SK-N-SH treated with all-trans-retinoic acid at 6 μM for 48 hours (cell line): ENCODE measurements at regions not wholly inside any gene's neighbourhood (a gene's known extent, or its start where the extent isn't known, plus 50 kb on each side); places are given as distances from the start of the nearest gene placed in this dataset.

Experiments used
- ATAC-seq: fragments of 200-7000 bp; cut with Tn5 transposase; 3 replicates; pipeline ENCODE4 v1.9.1; 2020; ENCODE audit warnings: mild to moderate bottlenecking, moderate library complexity
- ARNTL ChIP-seq: fragments of 450-650 bp; formaldehyde crosslinking; IDR thresholded peaks from 2 replicates; pipeline ENCODE4 v1.5.0; 2020; ENCODE audit warnings: low read depth, mild to moderate bottlenecking, moderate library complexity, borderline replicate concordance
- BACH2 ChIP-seq: fragments of 250-450 bp; sonication (Bioruptor Pico); IDR thresholded peaks from 2 replicates; pipeline ENCODE4 v1.9.0; 2021; ENCODE audit warnings: mild to moderate bottlenecking, borderline replicate concordance
- CREB5 ChIP-seq: fragments of 250-450 bp; sonication (Bioruptor Pico); IDR thresholded peaks from 2 replicates; pipeline ENCODE4 v1.5.1; 2020; ENCODE audit warnings: low read depth, mild to moderate bottlenecking, moderate library complexity
- CSDC2 ChIP-seq: fragments of 250-450 bp; sonication (Bioruptor Pico); IDR thresholded peaks from 2 replicates; pipeline ENCODE4 v1.5.0; 2020; ENCODE audit warnings: mild to moderate bottlenecking, moderate library complexity
- GLIS3 ChIP-seq: fragments of 250-450 bp; sonication (Bioruptor Pico); IDR thresholded peaks from 2 replicates; pipeline ENCODE4 v1.5.0; 2020; ENCODE audit warnings: mild to moderate bottlenecking, moderate library complexity
- OSR1 ChIP-seq: fragments of 250-450 bp; sonication (Bioruptor Pico); IDR thresholded peaks from 2 replicates; pipeline ENCODE4 v1.8.0; 2022; ENCODE audit warnings: moderate library complexity, mild to moderate bottlenecking, inconsistent platforms
- PATZ1 ChIP-seq: fragments of 250-450 bp; sonication (Bioruptor Pico); IDR thresholded peaks from 2 replicates; pipeline ENCODE4 v1.8.0; 2020; ENCODE audit warnings: mild to moderate bottlenecking, moderate library complexity, borderline replicate concordance
- POU6F1 ChIP-seq: fragments of 250-450 bp; sonication (Bioruptor Pico); IDR thresholded peaks from 2 replicates; pipeline ENCODE4 v1.8.0; 2021; ENCODE audit warnings: low read depth, mild to moderate bottlenecking, moderate library complexity, borderline replicate concordance
- PPARA ChIP-seq: fragments of 250-450 bp; sonication (Bioruptor Pico); IDR thresholded peaks from 2 replicates; pipeline ENCODE4 v1.5.0; 2020; ENCODE audit warnings: mild to moderate bottlenecking, borderline replicate concordance
- RARB ChIP-seq: fragments of 250-450 bp; sonication (Bioruptor Pico); IDR thresholded peaks from 2 replicates; pipeline ENCODE4 v1.8.0; 2021; ENCODE audit warnings: mild to moderate bottlenecking, moderate library complexity
- TCF4 ChIP-seq: fragments of 250-450 bp; sonication (Bioruptor Pico); IDR thresholded peaks from 2 replicates; pipeline ENCODE4 v1.8.0; 2021; ENCODE audit warnings: mild to moderate bottlenecking, moderate library complexity, borderline replicate concordance
- TOX ChIP-seq: fragments of 250-450 bp; sonication (Bioruptor Pico); IDR thresholded peaks from 2 replicates; pipeline ENCODE4 v1.8.0; 2021; ENCODE audit warnings: mild to moderate bottlenecking, moderate library complexity, borderline replicate concordance
- TSHZ2 ChIP-seq: fragments of 250-450 bp; sonication (Bioruptor Pico); IDR thresholded peaks from 2 replicates; pipeline ENCODE4 v1.5.0; 2020; ENCODE audit warnings: mild to moderate bottlenecking, moderate library complexity
- ZFP3 ChIP-seq: fragments of 250-450 bp; sonication (Bioruptor Pico); IDR thresholded peaks from 2 replicates; pipeline ENCODE4 v1.5.0; 2020; ENCODE audit warnings: mild to moderate bottlenecking, moderate library complexity
- ZFP30 ChIP-seq: fragments of 450-650 bp; formaldehyde crosslinking; IDR thresholded peaks from 2 replicates; pipeline ENCODE4 v1.5.0; 2022; ENCODE audit warnings: mild to moderate bottlenecking, moderate library complexity
- ZNF565 ChIP-seq: fragments of 450-650 bp; formaldehyde crosslinking; conservative IDR thresholded peaks from 2 replicates; pipeline ENCODE4 v1.5.0; 2020; ENCODE audit warnings: low read depth, mild to moderate bottlenecking, moderate library complexity
- ZNF8 ChIP-seq: fragments of 450-650 bp; formaldehyde crosslinking; IDR thresholded peaks from 2 replicates; pipeline ENCODE4 v1.5.0; 2020; ENCODE audit warnings: mild to moderate bottlenecking, moderate library complexity

- ATAC-seq, result no peak
These were observed 210.8 kb upstream of the STARD13 start for GRCh38 chr13:33496336-33496735.

GRCh38 chr13:33497146-33497845, 211.7 kb upstream of the STARD13 start:
- no peak for ATAC-seq

More at GRCh38 chr13:33496336-33496735, 210.8 kb upstream of the STARD13 start:
- no peak for TF ChIP-seq ARNTL

GRCh38 chr13:33508060-33508459, 222.5 kb upstream of the STARD13 start:
- ATAC-seq, result no peak
- TF ChIP-seq PPARA (CRISPR knock-in tag), result no peak
- no peak for TF ChIP-seq TCF4 (CRISPR knock-in tag)
- no peak for TF ChIP-seq TOX (CRISPR knock-in tag)
- TF ChIP-seq ZFP3 (CRISPR knock-in tag), result no peak
- no peak for TF ChIP-seq GLIS3 (CRISPR knock-in tag)
- TF ChIP-seq ZNF565 (CRISPR knock-in tag), result no peak
- TF ChIP-seq PATZ1 (CRISPR knock-in tag), result no peak
- TF ChIP-seq ZNF8 (CRISPR knock-in tag), result no peak
- no peak for TF ChIP-seq TSHZ2 (CRISPR knock-in tag)

More at GRCh38 chr13:33497146-33497845, 211.7 kb upstream of the STARD13 start:
- TF ChIP-seq PPARA (CRISPR knock-in tag) (no peak), ZFP30 (CRISPR knock-in tag) (no peak), OSR1 (CRISPR knock-in tag) (no peak), POU6F1 (CRISPR knock-in tag) (no peak), CREB5 (no peak), GLIS3 (CRISPR knock-in tag) (no peak), TCF4 (CRISPR knock-in tag) (no peak), BACH2 (no peak), TOX (CRISPR knock-in tag) (no peak), RARB (CRISPR knock-in tag) (no peak), PATZ1 (CRISPR knock-in tag) (no peak), ZNF8 (CRISPR knock-in tag) (no peak), ARNTL (no peak), CSDC2 (CRISPR knock-in tag) (no peak)
